HEK293 (cell line): ENCODE measurements at regions not wholly inside any gene's neighbourhood (a gene's known extent, or its start where the extent isn't known, plus 50 kb on each side); places are given as distances from the start of the nearest gene placed in this dataset.

Experiments
- BCL6B ChIP-seq: fragments of 450-650 bp; formaldehyde crosslinking; IDR thresholded peaks from 2 replicates; pipeline ENCODE4 v1.5.1; 2017; ENCODE audit warnings: missing biosample characterization, missing genetic modification characterization
- CTCF ChIP-seq: fragments of 450-650 bp; formaldehyde crosslinking; IDR thresholded peaks from 2 replicates; pipeline ENCODE4 v1.5.1; 2016; ENCODE audit warnings: missing biosample characterization, missing genetic modification characterization
- SP2 ChIP-seq: fragments of 450-650 bp; formaldehyde crosslinking; IDR thresholded peaks from 2 replicates; pipeline ENCODE4 v1.5.1; 2016; ENCODE audit warnings: missing biosample characterization, missing genetic modification characterization
- ZBTB49 ChIP-seq: fragments of 450-650 bp; formaldehyde crosslinking; IDR thresholded peaks from 2 replicates; pipeline ENCODE4 v1.5.1; 2016; ENCODE audit warnings: missing biosample characterization, missing genetic modification characterization, low read depth
- ZFP3 ChIP-seq: fragments of 450-650 bp; formaldehyde crosslinking; IDR thresholded peaks from 2 replicates; pipeline ENCODE4 v1.5.1; 2016; ENCODE audit warnings: low read depth, missing biosample characterization, missing genetic modification characterization
- ZNF404 ChIP-seq: fragments of 450-650 bp; formaldehyde crosslinking; IDR thresholded peaks from 2 replicates; pipeline ENCODE4 v1.5.1; 2017; ENCODE audit warnings: missing biosample characterization, missing genetic modification characterization

DNA sequence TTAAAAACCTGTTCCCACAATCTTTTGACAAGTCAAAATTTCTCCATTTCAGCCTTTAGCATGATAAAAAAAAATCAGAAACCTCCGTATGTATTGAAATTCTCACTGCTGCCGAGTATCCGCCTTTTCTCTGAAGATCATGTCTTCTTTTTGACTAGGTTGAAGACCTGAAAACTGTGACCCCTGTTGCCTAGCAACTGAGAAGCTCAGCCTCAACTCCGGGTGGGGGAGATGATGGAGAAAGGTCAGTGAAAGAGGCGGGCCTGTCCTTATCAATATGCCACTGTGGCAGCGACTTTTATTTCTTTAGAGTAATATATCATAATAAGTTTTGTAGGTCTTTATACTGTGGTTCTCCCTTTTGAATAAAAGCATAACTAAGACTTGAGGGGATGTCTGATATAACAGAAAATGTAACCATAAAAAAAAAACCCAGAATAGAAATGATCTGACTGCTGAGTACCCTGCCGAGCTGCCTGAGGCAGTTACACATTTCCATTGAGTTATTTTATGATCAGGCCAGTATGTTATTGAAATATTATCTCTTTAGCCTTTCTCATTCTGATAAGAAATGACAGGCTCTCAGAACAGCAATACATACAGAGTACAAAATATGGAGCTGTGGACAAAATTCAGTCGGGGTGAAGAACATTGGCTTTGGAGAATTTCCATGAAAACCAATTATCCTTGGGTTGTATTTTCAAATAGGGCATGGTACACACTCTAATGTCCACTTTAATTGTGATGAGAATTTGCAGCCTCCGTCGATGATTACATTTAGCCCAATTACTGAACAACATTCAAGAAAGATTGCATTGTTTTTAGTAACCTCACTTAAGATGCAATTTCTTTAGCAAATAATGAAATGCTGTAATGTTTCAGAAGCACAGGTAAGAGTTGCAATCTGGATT lies 136.7 kb upstream of the EEF1E1 start:
- TF ChIP-seq BCL6B (tag by site-specific recombination) (no peak), CTCF (no peak), ZBTB49 (tag by site-specific recombination) (no peak), SP2 (tag by site-specific recombination) (no peak), ZFP3 (tag by site-specific recombination) (no peak), ZNF404 (tag by site-specific recombination) (no peak)
